ENCODE measurements at regions not wholly inside any gene's neighbourhood (a gene's known extent, or its start where the extent isn't known, plus 50 kb on each side); places are given as distances from the start of the nearest gene placed in this dataset.

GRCh38 chr4:107255596-107255995 is 219.5 kb upstream of the DKK2 start:
- Histone ChIP-seq H3K4me2 (replicated peaks; ENCODE audit: low read depth, low read length, poor library complexity, severe bottlenecking) (no peak overlapping the region), H3K4me3 (ENCODE audit: control extremely low read depth in 1 of 5, extremely low read depth in 1 of 5, insufficient read depth in 1 of 5, low read depth in 2 of 5, low read length in 4 of 5) (no peak overlapping the region), H3K27ac (ENCODE audit: low read length in 2 of 2) (no peak overlapping the region), H3K27me3 (replicated peaks in 1 of 4; ENCODE audit: control extremely low read depth in 1 of 4, control insufficient read depth in 3 of 4, insufficient read depth in 4 of 4, low read length in 3 of 4) (no peaks in the 10 kb centered on the region), H3K79me2 (ENCODE audit: control insufficient read depth, insufficient read depth, low read length) (no peaks in the 10 kb centered on the region), H3K9ac (ENCODE audit: low read length) (no peak overlapping the region), H3K36me3 (replicated peaks in 1 of 2; ENCODE audit: control extremely low read depth in 1 of 2, control insufficient read depth in 1 of 2, extremely low read depth in 1 of 2, insufficient read depth in 2 of 2, low read length in 1 of 2) (no peaks in the 10 kb centered on the region), H2AFZ (ENCODE audit: insufficient read depth, low read depth, low read length, poor library complexity, severe bottlenecking) (no peak overlapping the region), H3K4me1 (ENCODE audit: control insufficient read depth in 2 of 2, insufficient read depth in 2 of 2, low read length in 2 of 2) (no peaks in the 10 kb centered on the region), H3K9me3 (ENCODE audit: control extremely low read depth in 1 of 3, control insufficient read depth in 2 of 3, insufficient read depth in 1 of 3, low read length in 2 of 3) (no peaks in the 10 kb centered on the region), H4K20me1 (ENCODE audit: control insufficient read depth, insufficient read depth, low read length, poor library complexity, severe bottlenecking) (no peaks in the 10 kb centered on the region)
- CTCF ChIA-PET: interaction anchor here (0.7 kb wide), 1 partner anchor 230 kb away, joined by 3 read pairs; no protein-coding TSS in a partner anchor
- intact Hi-C loops (cut with micrococcal nuclease): no loop called here
- H3K4me1 Mint-ChIP-seq: no peaks in the 10 kb centered on the region
- no peaks in the 10 kb centered on the region for H3K9me3 Mint-ChIP-seq (ENCODE audit: insufficient read depth)
- ATAC-seq (ENCODE audit: low read depth): no peak
- no peak overlapping the region for H3K4me3 Mint-ChIP-seq
- H3K27ac Mint-ChIP-seq: no peak overlapping the region
- no peak for TF ChIP-seq CTCF (IDR thresholded peaks at IDR 0.05)
- TF ChIP-seq EZH2 (IDR thresholded peaks at IDR 0.05; ENCODE audit: borderline replicate concordance, insufficient read depth, low read depth, low read length, poor library complexity, severe bottlenecking): no peak
- no peak for DNase-seq
- POLR2A ChIA-PET: no interaction called here
- no CpG with 5 or more reads among the region's 2 CpGs for WGBS (ENCODE audit: insufficient coverage)
- H3K27me3 Mint-ChIP-seq: no peaks in the 10 kb centered on the region

DNA sequence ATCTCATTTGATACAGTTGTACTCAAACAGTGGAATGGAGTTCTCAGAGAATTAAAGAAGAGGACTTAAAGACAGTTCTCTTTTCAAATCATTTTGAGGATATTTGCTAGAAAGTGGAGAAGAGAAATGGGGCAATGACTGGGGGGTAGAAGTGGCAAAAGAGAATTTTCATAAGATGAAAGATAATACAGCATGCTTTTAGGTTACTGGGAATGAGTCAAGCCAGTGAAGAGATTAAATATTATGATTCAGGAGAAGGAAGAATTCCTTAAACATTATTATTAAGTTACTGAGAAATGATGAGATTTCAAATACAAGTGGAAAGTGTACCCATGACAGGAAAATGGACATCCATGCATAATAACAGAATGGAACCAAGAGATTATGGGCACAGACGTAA is 219.0 kb upstream of the DKK2 start:
- Histone ChIP-seq H2AFZ (ENCODE audit: insufficient read depth, low read depth, low read length, poor library complexity, severe bottlenecking) (no peak overlapping the region), H3K36me3 (replicated peaks in 1 of 2; ENCODE audit: control extremely low read depth in 1 of 2, control insufficient read depth in 1 of 2, extremely low read depth in 1 of 2, insufficient read depth in 2 of 2, low read length in 1 of 2) (no peaks in the 10 kb centered on the region), H3K27ac (ENCODE audit: low read length in 2 of 2) (no peak overlapping the region), H3K4me1 (ENCODE audit: control insufficient read depth in 2 of 2, insufficient read depth in 2 of 2, low read length in 2 of 2) (no peaks in the 10 kb centered on the region), H4K20me1 (ENCODE audit: control insufficient read depth, insufficient read depth, low read length, poor library complexity, severe bottlenecking) (no peaks in the 10 kb centered on the region), H3K9me3 (ENCODE audit: control extremely low read depth in 1 of 3, control insufficient read depth in 2 of 3, insufficient read depth in 1 of 3, low read length in 2 of 3) (no peaks in the 10 kb centered on the region), H3K9ac (ENCODE audit: low read length) (no peak overlapping the region), H3K4me3 (ENCODE audit: control extremely low read depth in 1 of 5, extremely low read depth in 1 of 5, insufficient read depth in 1 of 5, low read depth in 2 of 5, low read length in 4 of 5) (no peak overlapping the region), H3K27me3 (replicated peaks in 1 of 4; ENCODE audit: control extremely low read depth in 1 of 4, control insufficient read depth in 3 of 4, insufficient read depth in 4 of 4, low read length in 3 of 4) (no peaks in the 10 kb centered on the region), H3K4me2 (replicated peaks; ENCODE audit: low read depth, low read length, poor library complexity, severe bottlenecking) (no peak overlapping the region), H3K79me2 (ENCODE audit: control insufficient read depth, insufficient read depth, low read length) (no peaks in the 10 kb centered on the region)
- Mint-ChIP-seq H3K27ac (no peak overlapping the region), H3K27me3 (no peaks in the 10 kb centered on the region), H3K4me3 (no peak overlapping the region), H3K9me3 (ENCODE audit: insufficient read depth) (no peaks in the 10 kb centered on the region), H3K4me1 (no peaks in the 10 kb centered on the region)
- TF ChIP-seq CTCF (IDR thresholded peaks at IDR 0.05): no peak
- ATAC-seq (ENCODE audit: low read depth) (no peak), DNase-seq (no peak)
- intact Hi-C loops (cut with micrococcal nuclease): no loop called here
- ChIA-PET POLR2A (no interaction called here), CTCF (no interaction called here)
- no CpG with 5 or more reads among the region's 1 CpG for WGBS (ENCODE audit: insufficient coverage)

Measured in B cell (primary cell).